Spleen (tissue), 11 donors: ENCODE measurements at regions not wholly inside any gene's neighbourhood (a gene's known extent, or its start where the extent isn't known, plus 50 kb on each side); places are given as distances from the start of the nearest gene placed in this dataset.

ENCODE experiments used
- DNase-seq: peaks from one replicate; pipeline ENCODE4 v3.0.0-alpha.2; 2020
- H3K27ac ChIP-seq, 8 donors: fragments of 200-600 bp; sonication (generic) in 7 of 8; 1 replicate in 4 of 8; 2 replicates in 4 of 8; pipeline versions ENCODE4 v1.5.0 to v1.8.0; 2016 to 2021; ENCODE audit warnings: inconsistent platforms in 4 of 8, mild to moderate bottlenecking in 4 of 8, moderate library complexity in 1 of 8
- H3K27me3 ChIP-seq, 7 donors: fragments of 200-600 bp; sonication (generic) in 6 of 7; replicated peaks in 1 of 7; 1 replicate in 4 of 7; 2 replicates in 3 of 7; pipeline versions ENCODE4 v1.5.0 to v1.8.0; 2016 to 2021; ENCODE audit warnings: inconsistent platforms in 3 of 7, mild to moderate bottlenecking in 1 of 7
- H3K36me3 ChIP-seq, 6 donors: fragments of 200-600 bp; sonication (generic) in 5 of 6; 1 replicate in 4 of 6; 2 replicates in 2 of 6; pipeline versions ENCODE4 v1.5.0 to v1.8.0; 2016 to 2021; ENCODE audit warnings: inconsistent platforms in 2 of 6
- H3K4me1 ChIP-seq, 6 donors: fragments of 200-600 bp; sonication (generic) in 5 of 6; 1 replicate in 3 of 6; 2 replicates in 3 of 6; pipeline versions ENCODE4 v1.5.0 to v1.8.0; 2016 to 2021; ENCODE audit warnings: inconsistent platforms in 3 of 6
- H3K4me3 ChIP-seq, 8 donors: fragments of 200-600 bp; sonication (generic) in 7 of 8; 1 replicate in 4 of 8; 2 replicates in 4 of 8; pipeline versions ENCODE4 v1.5.0 to v1.8.0; 2016 to 2021; ENCODE audit warnings: inconsistent platforms in 4 of 8, mild to moderate bottlenecking in 4 of 8, moderate library complexity in 2 of 8
- H3K9me3 ChIP-seq, 8 donors: fragments of 200-600 bp; sonication (generic) in 7 of 8; 1 replicate in 4 of 8; 2 replicates in 4 of 8; pipeline versions ENCODE4 v1.5.0 to v1.8.0; 2016 to 2021; ENCODE audit warnings: inconsistent platforms in 4 of 8
- POLR2A ChIP-seq, 3 donors: fragments of 450-650 bp; IDR thresholded peaks; one replicate each; pipeline ENCODE4 v1.5.1; 2017; ENCODE audit warnings: antibody characterized with exemption in 3 of 3, mild to moderate bottlenecking in 1 of 3
- POLR2AphosphoS5 ChIP-seq, 3 donors: sonication (generic); formaldehyde crosslinking; IDR thresholded peaks; one replicate each; pipeline ENCODE4 v1.5.1; 2017; ENCODE audit warnings: antibody characterized with exemption in 3 of 3
- WGBS, 5 donors: extraction: QIAGEN DNeasy Blood & Tissue Kit in 3 of 5; methylation state at CpG; one replicate each; pipeline versions ENCODE4 v1.1.5 to v1.1.7; 2013 to 2018; 5-methylcytosine and 5-hydroxymethylcytosine counted together
- intact Hi-C: fragments of 100-400 bp; cut with DNase I; formaldehyde crosslinking; loops from one replicate; pipeline ENCODE4 v1.15.0; 2023; ENCODE audit warnings: low total_unique reads
- TF ChIP-seq, protein P1 (sequence below), 11 experiments: fragments of 200-600 bp in 7 of 11; fragments of 450-650 bp in 4 of 11; sonication (generic) in 4 of 11; IDR thresholded peaks in 8 of 11; conservative IDR thresholded peaks in 3 of 11; 1 replicate in 7 of 11; 2 replicates in 4 of 11; pipeline versions ENCODE4 v1.4.0 to v1.8.0; 2016 to 2021; ENCODE audit warnings: antibody characterized with exemption in 11 of 11, inconsistent platforms in 4 of 11, mild to moderate bottlenecking in 1 of 11
- donor health status: healthy with polysubstance abuse.
- donor health status: DM: no; HTN: no; CAD: no; lungs with moderate emphysema.
- donor health status: DM: no; HTN: no; CAD: no.
- donor health status: Bipolar disorder and iron deficiency.
- donor health status: healthy.
- donor health status: DM: no; HTN: no; CAD: no.
- donor health status: DM: yes; HTN: yes; CAD: no.

DNA sequence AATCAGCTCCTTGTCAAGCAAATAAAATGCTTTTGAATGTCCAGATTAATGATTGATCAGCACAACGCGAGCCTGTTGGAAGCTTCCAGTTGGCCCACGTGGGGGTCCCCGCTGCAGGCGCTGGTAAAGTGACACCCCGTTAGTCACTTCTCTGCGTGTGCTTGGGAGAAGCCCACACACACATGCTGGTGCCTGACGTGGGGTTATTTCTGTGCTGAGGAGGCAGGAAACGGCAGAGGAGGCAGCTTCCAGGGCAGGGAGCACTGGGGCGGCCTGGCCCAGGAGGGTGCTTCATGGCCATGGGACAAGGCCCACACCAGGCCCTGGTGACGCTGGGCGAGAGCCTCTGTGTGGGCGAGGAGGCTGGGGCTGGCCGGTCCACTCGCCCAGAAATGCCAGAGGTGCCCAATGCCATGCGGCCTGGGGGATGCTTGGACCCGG lies 101.5 kb downstream of the KIF26A start:
- WGBS, 5 donors: 68 to 82% (median 75%) methylated on average over 16 to 17 of the region's 17 CpGs
- Histone ChIP-seq H3K27ac (no peak overlapping the region), H3K9me3 (peaks cover 0 to 50% (median 29%) of the 10 kb centered on the region in 8 donors), H3K4me1 (no peaks in the 10 kb centered on the region), H3K4me3 (no peak overlapping the region), H3K27me3 (peaks cover 0 to 41% (median 0%) of the 10 kb centered on the region in 7 donors), H3K36me3 (no peaks in the 10 kb centered on the region)
- intact Hi-C loops: no loop called here
- TF ChIP-seq, protein P1, sequence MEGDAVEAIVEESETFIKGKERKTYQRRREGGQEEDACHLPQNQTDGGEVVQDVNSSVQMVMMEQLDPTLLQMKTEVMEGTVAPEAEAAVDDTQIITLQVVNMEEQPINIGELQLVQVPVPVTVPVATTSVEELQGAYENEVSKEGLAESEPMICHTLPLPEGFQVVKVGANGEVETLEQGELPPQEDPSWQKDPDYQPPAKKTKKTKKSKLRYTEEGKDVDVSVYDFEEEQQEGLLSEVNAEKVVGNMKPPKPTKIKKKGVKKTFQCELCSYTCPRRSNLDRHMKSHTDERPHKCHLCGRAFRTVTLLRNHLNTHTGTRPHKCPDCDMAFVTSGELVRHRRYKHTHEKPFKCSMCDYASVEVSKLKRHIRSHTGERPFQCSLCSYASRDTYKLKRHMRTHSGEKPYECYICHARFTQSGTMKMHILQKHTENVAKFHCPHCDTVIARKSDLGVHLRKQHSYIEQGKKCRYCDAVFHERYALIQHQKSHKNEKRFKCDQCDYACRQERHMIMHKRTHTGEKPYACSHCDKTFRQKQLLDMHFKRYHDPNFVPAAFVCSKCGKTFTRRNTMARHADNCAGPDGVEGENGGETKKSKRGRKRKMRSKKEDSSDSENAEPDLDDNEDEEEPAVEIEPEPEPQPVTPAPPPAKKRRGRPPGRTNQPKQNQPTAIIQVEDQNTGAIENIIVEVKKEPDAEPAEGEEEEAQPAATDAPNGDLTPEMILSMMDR (IDR thresholded peaks at IDR 0.05 in 8 of 11, conservative IDR thresholded peaks at IDR 0.05 in 3 of 11): no peak
- TF ChIP-seq POLR2AphosphoS5 (IDR thresholded peaks at IDR 0.05) (no peak), POLR2A (IDR thresholded peaks at IDR 0.05) (no peak)
- no peak for DNase-seq

DNA sequence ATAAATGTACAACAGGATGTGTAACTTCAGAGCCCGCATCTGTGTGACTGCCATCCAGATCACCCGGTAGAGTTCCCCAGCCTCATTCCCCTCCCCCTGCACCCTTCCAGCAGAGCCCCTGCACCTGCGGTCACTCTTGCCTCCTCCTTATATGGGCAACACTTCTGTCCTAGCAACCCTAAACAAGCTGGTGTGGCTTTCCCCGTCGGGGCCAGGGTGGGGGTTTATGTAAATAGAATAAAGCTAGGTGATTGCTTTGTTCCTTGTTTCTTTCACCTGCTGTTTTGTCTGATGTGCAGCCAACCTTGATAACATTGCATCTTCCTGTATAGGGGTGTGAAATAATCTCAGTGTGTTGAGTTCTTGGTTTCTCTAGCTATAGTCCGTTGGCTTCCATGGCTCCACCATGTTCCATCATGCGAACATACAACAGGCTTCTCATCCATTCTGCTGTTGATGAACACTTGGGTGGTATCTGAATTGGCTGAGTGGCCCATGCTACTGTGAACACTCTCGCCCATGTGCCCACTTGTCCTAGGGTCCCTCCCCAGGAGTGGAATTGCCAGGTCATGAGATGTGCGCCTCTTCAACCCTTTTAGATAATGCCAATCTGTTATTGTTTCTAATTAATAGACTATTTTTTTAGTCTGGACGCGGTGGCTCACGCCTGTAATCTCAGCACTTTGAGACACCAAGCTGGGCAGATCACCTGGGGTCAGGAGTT lies 102.2 kb downstream of the KIF26A start:
- peaks cover 0 to 43% (median 0%) of the 10 kb centered on the region in 7 donors for H3K27me3 ChIP-seq
- peaks cover 0 to 50% (median 31%) of the 10 kb centered on the region in 8 donors for H3K9me3 ChIP-seq
- 66 to 75% (median 70%) methylated on average over 12 of the region's 12 CpGs for WGBS, 5 donors
- H3K4me3 ChIP-seq: no peak overlapping the region
- intact Hi-C loops: no loop called here
- TF ChIP-seq, protein P1 (IDR thresholded peaks at IDR 0.05 in 8 of 11, conservative IDR thresholded peaks at IDR 0.05 in 3 of 11): no peak
- TF ChIP-seq POLR2AphosphoS5 (IDR thresholded peaks at IDR 0.05) (no peak), POLR2A (IDR thresholded peaks at IDR 0.05) (no peak)
- no peaks in the 10 kb centered on the region for H3K36me3 ChIP-seq
- H3K27ac ChIP-seq: no peak overlapping the region
- no peaks in the 10 kb centered on the region for H3K4me1 ChIP-seq
- peak; percentile 35 for DNase-seq

DNA sequence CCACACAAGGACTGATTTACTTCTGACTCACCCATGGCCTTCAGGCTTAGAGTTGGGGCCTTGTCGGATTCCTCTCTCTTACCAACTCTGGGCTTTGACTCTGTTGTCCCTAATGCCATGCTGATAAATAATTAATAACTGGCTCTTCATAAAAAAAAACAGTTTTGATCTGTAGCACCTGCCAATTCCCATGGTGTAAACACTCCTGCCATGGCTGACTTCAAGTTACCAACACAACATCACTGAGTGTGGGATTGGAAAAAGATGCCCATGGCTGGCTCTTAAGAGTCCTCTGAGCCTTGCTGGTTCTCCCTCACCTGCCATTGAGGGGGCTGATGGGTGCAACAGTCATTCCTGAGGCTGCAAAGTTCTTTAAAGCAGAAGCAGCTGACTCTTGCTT lies 104.8 kb downstream of the KIF26A start:
- Histone ChIP-seq H3K9me3 (peaks cover 0 to 34% (median 16%) of the 10 kb centered on the region in 8 donors), H3K36me3 (no peaks in the 10 kb centered on the region), H3K4me1 (no peaks in the 10 kb centered on the region), H3K27me3 (peaks cover 0 to 34% (median 0%) of the 10 kb centered on the region in 7 donors), H3K27ac (no peak overlapping the region), H3K4me3 (no peak overlapping the region)
- 81 to 92% (median 85%) methylated on average over 1 of the region's 1 CpG for WGBS, 5 donors
- TF ChIP-seq, protein P1 (IDR thresholded peaks at IDR 0.05 in 8 of 11, conservative IDR thresholded peaks at IDR 0.05 in 3 of 11): no peak
- no peak for TF ChIP-seq POLR2A (IDR thresholded peaks at IDR 0.05)
- intact Hi-C loops: no loop called here
- no peak for DNase-seq

DNA sequence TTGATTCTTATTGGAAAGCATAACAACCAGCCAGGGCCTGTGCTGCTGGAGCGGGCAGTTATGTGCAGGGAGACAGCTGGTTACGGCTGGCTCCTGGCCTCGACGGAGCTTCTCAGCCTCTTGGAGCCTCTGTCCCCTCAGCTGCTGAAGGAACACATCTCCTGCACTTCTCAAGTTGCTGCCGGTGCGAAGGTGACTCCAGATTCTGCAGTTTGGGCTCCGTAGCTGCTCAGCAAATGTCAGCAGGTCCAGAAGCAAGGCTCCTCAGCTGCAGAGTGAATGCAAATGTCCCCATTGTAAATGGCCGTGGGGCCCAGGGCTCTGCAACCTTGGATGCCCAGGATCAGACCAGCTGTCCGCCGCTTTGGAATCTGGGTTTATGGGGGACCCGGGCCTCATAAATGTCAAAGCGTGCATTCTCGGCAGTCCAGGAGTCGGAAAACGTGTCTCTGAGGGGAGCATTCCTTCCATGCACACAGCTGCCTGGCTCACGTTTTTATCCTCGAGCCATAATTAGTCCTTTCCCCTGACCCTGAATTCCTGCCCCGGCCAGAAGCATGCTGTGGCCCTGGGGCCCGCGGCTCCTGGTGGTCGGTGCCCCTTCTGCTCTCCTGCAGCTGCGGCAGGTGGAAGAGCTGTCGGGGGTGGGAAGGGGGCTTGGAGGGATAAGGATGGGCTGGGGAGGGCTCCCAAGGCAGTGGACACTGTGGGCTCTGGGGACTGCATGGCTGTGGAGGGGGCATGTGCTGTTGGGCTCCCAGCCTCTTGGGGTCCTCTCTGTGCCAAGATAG lies 106.0 kb downstream of the KIF26A start:
- intact Hi-C loops: no loop called here
- 88 to 93% (median 89%) methylated on average over 19 to 23 of the region's 23 CpGs for WGBS, 5 donors
- peak; percentile 37 for DNase-seq

More for the DNA sequence above, 106.0 kb downstream of the KIF26A start:
- Histone ChIP-seq H3K9me3 (peaks cover 0 to 34% (median 16%) of the 10 kb centered on the region in 8 donors), H3K4me1 (peaks cover 0 to 5% (median 0%) of the 10 kb centered on the region in 6 donors), H3K36me3 (no peaks in the 10 kb centered on the region), H3K4me3 (no peak overlapping the region), H3K27me3 (peaks cover 0 to 21% (median 0%) of the 10 kb centered on the region in 7 donors), H3K27ac (no peak overlapping the region)
- TF ChIP-seq, protein P1 (IDR thresholded peaks at IDR 0.05 in 8 of 11, conservative IDR thresholded peaks at IDR 0.05 in 3 of 11): no peak
- TF ChIP-seq POLR2A (IDR thresholded peaks at IDR 0.05): no peak
- TF ChIP-seq POLR2AphosphoS5 (IDR thresholded peaks at IDR 0.05): no peak
